HCT116 (cell line): ENCODE measurements at regions not wholly inside any gene's neighbourhood (a gene's known extent, or its start where the extent isn't known, plus 50 kb on each side); places are given as distances from the start of the nearest gene placed in this dataset.

ENCODE experiments used
- ATAC-seq: fragments of 200-7000 bp; cut with Tn5 transposase; 2 replicates; pipeline ENCODE4 v1.9.1; 2020; ENCODE audit warnings: mild to moderate bottlenecking, moderate library complexity
- BruUV-seq: library from RNA; stranded (reverse); fragments of 400-500 nt; replicated peaks from 2 replicates; lab custom pipeline; 2021; lab: Mats Ljungman, UMichigan
- CTCF ChIA-PET: fragments of 300-600 bp; sonication (Branson Sonifier 250); formaldehyde crosslinking; loops from one replicate; lab custom pipeline; 2021; ENCODE audit warnings: antibody characterized with exemption; lab: Charles Lee
- POLR2A ChIA-PET: fragments of 300-600, 350-600 bp; sonication (Branson Sonifier 250); formaldehyde crosslinking; loops from one replicate; lab custom pipeline; 2021; ENCODE audit warnings: antibody characterized with exemption; lab: Charles Lee
- RAD21 ChIA-PET, 2 experiments: fragments of 300-600 bp; sonication (Branson Sonifier 250); formaldehyde crosslinking; loops; one replicate each; lab custom pipeline; 2023; ENCODE audit warnings: low total read pairs in 2 of 2; ENCODE audit not compliant: uncharacterized antibody in 2 of 2, unreplicated experiment in 2 of 2, low non-redundant PET in 1 of 2; lab: Charles Lee
- DNase-seq: peaks from one replicate; pipeline ENCODE4 v3.0.0-alpha.2; 2010; ENCODE audit warnings: low read depth, low spot score
- H2AFZ ChIP-seq: fragments of 200-600 bp; shearing (Covaris generic), sonication (generic); 2 replicates; pipeline ENCODE4 v1.6.1; 2017; ENCODE audit warnings: low read depth, mixed run types, mixed read lengths, antibody characterized with exemption, low read length; ENCODE audit not compliant: poor library complexity, severe bottlenecking
- H3K27ac ChIP-seq: 2 replicates; pipeline ENCODE4 v1.5.1; 2012; ENCODE audit warnings: low read depth, low read length
- H3K27me3 ChIP-seq: fragments of 200-600 bp; sonication (generic); 2 replicates; pipeline ENCODE4 v1.6.1; 2016; ENCODE audit warnings: mixed run types, low read length, mixed read lengths; ENCODE audit not compliant: insufficient read depth
- H3K36me3 ChIP-seq, 2 experiments: fragments of 200-500 bp in 1 of 2; fragments of 200-600 bp in 1 of 2; sonication (Bioruptor generic) in 1 of 2; sonication (generic) in 1 of 2; 2 replicates each; pipeline versions ENCODE4 v1.5.1 to v1.6.1; 2014 to 2016; ENCODE audit warnings: low read length in 2 of 2, inconsistent platforms in 1 of 2, mixed read lengths in 1 of 2, mixed run types in 1 of 2; ENCODE audit not compliant: insufficient read depth in 2 of 2, control insufficient read depth in 1 of 2
- H3K4me1 ChIP-seq, 2 experiments: fragments of 200-600 bp in 1 of 2; sonication (generic) in 1 of 2; 2 replicates each; pipeline versions ENCODE4 v1.5.1 to v1.6.1; 2012 to 2017; ENCODE audit warnings: low read length in 2 of 2, inconsistent platforms in 1 of 2, mild to moderate bottlenecking in 1 of 2, mixed read lengths in 1 of 2, mixed run types in 1 of 2, moderate library complexity in 1 of 2; ENCODE audit not compliant: insufficient read depth in 2 of 2, control insufficient read depth in 1 of 2
- H3K4me2 ChIP-seq: fragments of 200-600 bp; sonication (generic); 2 replicates; pipeline ENCODE4 v1.6.1; 2017; ENCODE audit warnings: mixed run types, low read length, mixed read lengths
- H3K4me3 ChIP-seq, 2 experiments: fragments of 200-600 bp in 1 of 2; sonication (generic) in 1 of 2; replicated peaks in 1 of 2; 2 replicates each; pipeline ENCODE4 v1.5.1; 2011 to 2016; ENCODE audit warnings: low read length in 2 of 2, control low read depth in 1 of 2, low read depth in 1 of 2, mild to moderate bottlenecking in 1 of 2, mixed read lengths in 1 of 2, mixed run types in 1 of 2
- H3K79me2 ChIP-seq: fragments of 200-600 bp; sonication (generic); 2 replicates; pipeline ENCODE4 v1.6.1; 2017; ENCODE audit warnings: mild to moderate bottlenecking, mixed run types, low read length, moderate library complexity, mixed read lengths; ENCODE audit not compliant: insufficient read depth
- H3K9ac ChIP-seq: fragments of 200-600 bp; sonication (generic); 2 replicates; pipeline ENCODE4 v1.6.1; 2016; ENCODE audit warnings: low read length, mixed read lengths
- H3K9me2 ChIP-seq: fragments of 200-600 bp; sonication (generic), shearing (Covaris generic); 2 replicates; pipeline ENCODE4 v1.6.1; 2017; ENCODE audit warnings: mixed run types, mild to moderate bottlenecking, moderate library complexity; ENCODE audit not compliant: insufficient read depth
- H3K9me3 ChIP-seq, 2 experiments: fragments of 200-500 bp in 1 of 2; fragments of 200-600 bp in 1 of 2; sonication (Bioruptor generic) in 1 of 2; sonication (generic) in 1 of 2; 2 replicates each; pipeline ENCODE4 v1.6.1; 2014 to 2017; ENCODE audit warnings: low read length in 2 of 2, mixed read lengths in 2 of 2, inconsistent platforms in 1 of 2, low read depth in 1 of 2, mild to moderate bottlenecking in 1 of 2, mixed run types in 1 of 2, moderate library complexity in 1 of 2; ENCODE audit not compliant: control insufficient read depth in 1 of 2, insufficient read depth in 1 of 2
- H4K20me1 ChIP-seq: fragments of 200-600 bp; sonication (generic), shearing (Covaris generic); 2 replicates; pipeline ENCODE4 v1.6.1; 2017; ENCODE audit warnings: mixed run types, mild to moderate bottlenecking, moderate library complexity; ENCODE audit not compliant: insufficient read depth
- ATF3 ChIP-seq: IDR thresholded peaks from 2 replicates; pipeline ENCODE4 v1.6.1; 2012
- CBX3 ChIP-seq: IDR thresholded peaks from 2 replicates; pipeline ENCODE4 v1.6.1; 2012; ENCODE audit warnings: low read depth
- CEBPB ChIP-seq: IDR thresholded peaks from 2 replicates; pipeline ENCODE4 v1.6.1; 2012; ENCODE audit warnings: low read depth
- EZH2 ChIP-seq: fragments of 200-600 bp; sonication (generic); IDR thresholded peaks from 2 replicates; pipeline ENCODE4 v1.6.1; 2017; ENCODE audit warnings: antibody characterized with exemption, mixed run types
- EZH2phosphoT487 ChIP-seq: fragments of 200-600 bp; IDR thresholded peaks from 2 replicates; pipeline ENCODE4 v1.6.1; 2018; ENCODE audit warnings: antibody characterized with exemption, borderline replicate concordance
- JUND ChIP-seq: IDR thresholded peaks from 2 replicates; pipeline ENCODE4 v1.6.1; 2012
- POLR2A ChIP-seq: IDR thresholded peaks from 2 replicates; pipeline ENCODE4 v1.7.0; 2011; ENCODE audit warnings: borderline replicate concordance; ENCODE audit not compliant: insufficient read depth, insufficient read length; ENCODE audit errors: extremely low read depth
- POLR2AphosphoS5 ChIP-seq: IDR thresholded peaks from 2 replicates; pipeline ENCODE4 v1.6.1; 2011; ENCODE audit warnings: mild to moderate bottlenecking, low read depth, low read length, moderate library complexity
- RAD21 ChIP-seq: IDR thresholded peaks from 2 replicates; pipeline ENCODE4 v1.6.1; 2012; ENCODE audit warnings: low read depth, mild to moderate bottlenecking
- REST ChIP-seq: IDR thresholded peaks from 2 replicates; pipeline ENCODE4 v1.6.1; 2012; ENCODE audit warnings: low read depth
- SP1 ChIP-seq: IDR thresholded peaks from 2 replicates; pipeline ENCODE4 v1.6.1; 2012; ENCODE audit warnings: low read depth
- SRF ChIP-seq: IDR thresholded peaks from 2 replicates; pipeline ENCODE4 v1.6.1; 2012; ENCODE audit warnings: low read depth
- TCF7L2 ChIP-seq: IDR thresholded peaks from 2 replicates; pipeline ENCODE4 v1.7.0; 2011; ENCODE audit warnings: borderline replicate concordance, inconsistent platforms; ENCODE audit not compliant: insufficient read depth, insufficient read length; ENCODE audit errors: extremely low read depth
- YY1 ChIP-seq: IDR thresholded peaks from 2 replicates; pipeline ENCODE4 v1.6.1; 2011; ENCODE audit warnings: low read length, low read depth, moderate library complexity, mild to moderate bottlenecking; ENCODE audit not compliant: insufficient replicate concordance; ENCODE audit errors: extremely low read depth
- ZBTB33 ChIP-seq: IDR thresholded peaks from 2 replicates; pipeline ENCODE4 v1.6.1; 2011; ENCODE audit warnings: mild to moderate bottlenecking, low read length, moderate library complexity; ENCODE audit not compliant: insufficient replicate concordance; ENCODE audit errors: extremely low read depth
- ZFX ChIP-seq: fragments of 450-650 bp; IDR thresholded peaks from 2 replicates; pipeline ENCODE4 v1.6.1; 2017
- ZNF274 ChIP-seq: fragments of 200-500 bp; sonication (Bioruptor generic); IDR thresholded peaks from 2 replicates; pipeline ENCODE4 v1.6.1; 2014; ENCODE audit warnings: mild to moderate bottlenecking, low read depth, low read length, inconsistent platforms
- intact Hi-C: fragments of 100-400 bp; cut with micrococcal nuclease; formaldehyde crosslinking; loops from 2 replicates; pipeline ENCODE4 v1.10.0; 2022

GRCh38 chr6:140540743-140541142, 1166.3 kb upstream of the CITED2 start:
- ATAC-seq (no peak), DNase-seq (no peak)

More at GRCh38 chr6:140540743-140541142, 1166.3 kb upstream of the CITED2 start:
- RAD21 ChIA-PET, result no interaction called here
- Histone ChIP-seq H3K4me1 (peaks cover 4 to 5% of the 10 kb centered on the region in 2 experiments; a peak in 2 of 4 replicates), H3K9me3 (no peaks in the 10 kb centered on the region), H3K36me3 (no peaks in the 10 kb centered on the region), H3K79me2 (no peaks in the 10 kb centered on the region), H3K9ac (no peak overlapping the region), H3K4me2 (no peak overlapping the region), H3K4me3 (no peak overlapping the region), H4K20me1 (no peaks in the 10 kb centered on the region), H3K27me3 (no peaks in the 10 kb centered on the region), H2AFZ (peak overlapping the region; percentile 35), H3K9me2 (no peaks in the 10 kb centered on the region), H3K27ac (no peak overlapping the region)
- POLR2A ChIA-PET, result no interaction called here
- CTCF ChIA-PET, result no interaction called here
- no peak for TF ChIP-seq RAD21
- TF ChIP-seq POLR2A, result no peak
- no peak for TF ChIP-seq ATF3
- no peak for TF ChIP-seq JUND
- TF ChIP-seq SRF, result no peak
- TF ChIP-seq POLR2AphosphoS5, result no peak
- no peak for TF ChIP-seq ZNF274
- TF ChIP-seq ZFX, result no peak
- TF ChIP-seq REST, result no peak
- TF ChIP-seq EZH2, result no peak
- TF ChIP-seq SP1, result no peak
- TF ChIP-seq TCF7L2, result no peak
- TF ChIP-seq EZH2phosphoT487, result no peak
- no peak for TF ChIP-seq ZBTB33
- no peak for TF ChIP-seq YY1
- no peak for TF ChIP-seq CBX3
- TF ChIP-seq CEBPB, result no peak
- BruUV-seq, result no TSS peak
- intact Hi-C loops, result no loop called here
